SW 1271 (cell line): ENCODE measurements at regions not wholly inside any gene's neighbourhood (a gene's known extent, or its start where the extent isn't known, plus 50 kb on each side); places are given as distances from the start of the nearest gene placed in this dataset.
"Not testable (repeated sequence)": the region's sequence is repeated elsewhere in the genome, so short reads cannot be mapped to it uniquely, and the experiment has no call there.

Experiments used
- DNase-seq, 2 experiments: peaks; one replicate each; lab custom pipeline; 2025; lab: John Stamatoyannopoulos, UW

DNA sequence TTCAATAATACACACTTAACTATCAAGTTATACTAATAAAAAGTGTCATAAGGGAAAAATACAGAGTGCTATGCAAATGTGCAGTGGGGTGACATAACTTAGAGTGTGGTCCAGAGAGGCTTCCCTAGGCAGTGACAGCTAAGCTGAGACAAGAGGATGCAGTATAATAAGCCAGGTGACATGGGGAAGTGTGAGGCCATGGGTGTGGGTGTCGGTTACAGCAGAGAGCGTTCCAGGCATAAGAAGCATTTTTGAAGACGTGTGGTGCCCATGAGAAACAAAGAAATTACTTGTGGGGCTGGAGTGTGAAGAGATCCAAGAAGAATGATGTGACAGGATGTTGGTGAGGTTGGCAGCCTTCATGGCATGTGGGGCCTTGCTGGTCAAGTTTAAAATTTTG, 78.1 kb upstream of the PICALM start:
- no peak for DNase-seq

GRCh38 chr11:86145439-86146156, 76.7 kb upstream of the PICALM start:
- no peak for DNase-seq

GRCh38 chr11:86144846-86145245, 76.0 kb upstream of the PICALM start:
- DNase-seq, result no peak

GRCh38 chr11:86144087-86144486, 75.2 kb upstream of the PICALM start:
- not testable (repeated sequence) for DNase-seq

DNA sequence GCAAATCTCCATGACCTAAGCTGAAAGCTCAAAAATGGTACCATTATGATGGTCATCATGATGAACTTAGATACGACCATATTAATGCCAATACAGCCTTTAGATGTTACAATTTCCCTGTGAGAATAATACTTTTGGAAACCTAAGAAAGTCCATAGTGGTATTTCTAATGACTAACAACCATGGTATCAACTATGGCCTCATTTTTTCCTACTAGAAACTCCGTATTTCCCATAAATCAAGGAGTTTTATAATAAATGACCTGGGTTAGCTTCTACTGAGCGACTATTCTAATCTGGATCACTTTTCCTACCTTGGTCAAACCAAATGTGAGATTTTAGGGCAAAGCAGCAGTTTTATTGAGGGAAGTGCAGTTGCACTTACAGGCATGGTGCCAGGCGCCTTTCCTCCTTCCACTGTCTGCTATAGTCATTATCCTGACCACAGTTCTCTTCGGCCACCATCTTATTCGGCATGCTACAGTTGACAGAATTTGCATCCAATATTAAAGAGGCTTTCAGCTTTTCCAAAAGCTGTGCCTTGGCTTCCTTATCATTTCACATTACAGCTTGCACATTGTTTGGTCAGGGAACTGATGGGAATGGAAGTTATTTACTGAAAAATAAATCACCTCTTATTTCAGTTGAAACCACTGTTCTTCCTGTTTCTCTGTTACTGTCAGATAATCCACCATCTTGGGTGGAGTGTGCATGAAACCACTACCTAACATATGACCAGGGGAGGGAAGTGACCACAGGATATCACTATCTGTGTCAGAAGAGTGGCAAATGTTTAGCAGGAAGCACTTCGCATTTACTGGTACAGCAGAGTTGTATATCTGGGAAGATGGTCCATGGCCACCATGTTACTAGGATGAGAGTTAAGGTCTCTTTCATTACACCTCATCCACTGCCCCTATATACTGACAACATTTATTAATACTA, 74.5 kb upstream of the PICALM start:
- no peak for DNase-seq

DNA sequence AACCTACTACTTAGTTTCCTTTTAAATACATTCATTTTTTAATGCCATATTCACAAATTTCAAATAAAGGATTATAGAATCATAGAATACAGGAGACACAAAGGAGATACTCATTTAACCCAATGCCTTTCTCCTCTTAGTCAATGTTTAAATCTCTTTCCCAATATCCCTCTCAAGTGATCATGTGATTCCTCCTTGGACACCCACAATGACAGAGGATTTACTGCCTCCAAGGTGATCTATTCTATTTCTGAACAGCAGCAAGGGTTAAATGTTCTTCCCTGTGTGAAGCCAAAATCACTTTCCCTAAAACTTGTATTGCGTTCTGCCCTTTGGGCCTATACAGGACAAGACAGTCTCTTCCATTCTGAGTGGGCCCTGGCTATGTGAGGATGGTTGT, 73.3 kb upstream of the PICALM start:
- no peak for DNase-seq

- DNase-seq, result no peak
These were observed 72.8 kb upstream of the PICALM start for GRCh38 chr11:86141727-86142126.

- no peak for DNase-seq
These were observed 71.6 kb upstream of the PICALM start for GRCh38 chr11:86140334-86140990.

- no peak for DNase-seq
These were observed 70.1 kb upstream of the PICALM start for GRCh38 chr11:86138958-86139357.

GRCh38 chr11:86136538-86136937, 67.7 kb upstream of the PICALM start:
- DNase-seq, result no peak

- no peak for DNase-seq
These were observed 66.4 kb upstream of the PICALM start for GRCh38 chr11:86135319-86135714.

DNA sequence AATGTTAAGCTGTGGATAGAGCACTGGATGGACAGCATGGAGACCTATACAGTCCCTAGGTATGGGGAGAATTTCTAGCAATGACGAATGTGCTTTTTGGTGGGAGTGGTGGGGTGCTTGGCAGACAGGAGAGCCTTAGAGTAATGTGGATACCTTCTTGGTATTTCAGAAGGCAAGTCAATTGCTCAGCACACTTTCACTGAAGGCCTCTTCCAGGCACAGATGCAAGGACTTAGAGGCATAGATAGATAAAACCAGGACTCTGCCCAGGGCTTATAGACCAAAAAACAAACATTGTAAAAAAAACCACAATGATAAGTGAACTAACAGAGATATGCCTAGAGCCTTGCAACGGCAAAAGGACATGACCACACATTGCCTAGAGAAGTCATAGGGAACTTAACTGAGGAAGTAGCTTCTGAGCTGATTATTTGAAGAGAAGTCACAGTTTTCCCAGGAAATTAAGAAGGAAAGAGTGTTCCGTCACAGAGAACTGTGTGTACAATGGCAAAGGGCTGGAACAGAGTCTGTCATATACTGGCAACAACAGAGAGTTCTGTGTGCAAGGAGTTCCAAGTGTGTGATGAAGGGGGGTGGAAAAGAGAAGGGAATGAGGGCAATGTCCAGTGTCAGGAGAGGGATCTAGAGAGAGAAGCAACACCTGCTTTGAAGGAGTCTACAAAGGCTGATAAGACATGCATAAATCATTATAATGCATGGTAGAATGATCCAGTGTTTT, 65.9 kb upstream of the PICALM start:
- no peak for DNase-seq

- DNase-seq, result no peak
These were observed 63.9 kb upstream of the PICALM start for GRCh38 chr11:86132667-86133249.

- no peak for DNase-seq
These were observed 61.1 kb upstream of the PICALM start for GRCh38 chr11:86129740-86130540.

GRCh38 chr11:86128914-86129313, 60.0 kb upstream of the PICALM start:
- DNase-seq, result no peak

- DNase-seq, result no peak
These were observed 58.0 kb upstream of the PICALM start for GRCh38 chr11:86126862-86127261.

- DNase-seq, result no peak
These were observed 55.7 kb upstream of the PICALM start for GRCh38 chr11:86124251-86125233.

DNA sequence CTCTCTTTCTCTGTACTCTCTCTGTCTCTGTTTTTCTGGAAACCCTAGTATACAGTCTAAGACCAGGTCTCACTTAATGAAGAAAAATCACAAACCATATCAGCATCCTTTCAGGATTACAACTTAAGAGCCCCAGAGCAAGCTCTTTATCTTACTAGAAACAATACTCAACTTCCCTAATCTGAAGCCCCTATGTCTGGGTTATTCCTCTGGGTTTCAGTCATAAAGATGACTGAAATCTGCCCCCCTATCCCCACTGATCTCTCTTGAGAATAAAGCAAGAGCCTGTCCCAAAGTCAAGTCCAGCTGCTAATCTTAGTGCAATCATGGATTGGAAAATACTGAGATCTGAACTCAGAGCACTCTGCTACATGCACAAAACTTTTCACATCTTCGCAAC, 53.9 kb upstream of the PICALM start:
- no peak for DNase-seq

DNA sequence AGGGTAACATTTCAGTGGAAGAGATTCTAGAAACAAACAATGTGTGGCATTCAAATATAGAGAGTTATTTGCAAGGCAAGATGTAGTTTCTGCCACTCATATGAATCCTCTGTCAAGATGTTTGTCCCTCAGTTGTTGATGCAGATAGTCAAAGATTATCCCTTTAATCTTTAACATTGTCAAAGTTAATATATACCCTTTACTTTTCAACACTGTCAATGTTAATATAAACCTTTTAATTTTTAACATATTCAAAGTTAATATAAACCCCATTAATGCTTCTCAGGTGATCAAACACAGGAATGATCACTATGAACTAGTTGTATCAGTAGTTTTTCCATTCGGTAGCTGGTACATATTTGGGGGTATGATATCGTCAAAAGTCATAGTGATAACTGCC, 51.9 kb upstream of the PICALM start:
- no peak for DNase-seq

DNA sequence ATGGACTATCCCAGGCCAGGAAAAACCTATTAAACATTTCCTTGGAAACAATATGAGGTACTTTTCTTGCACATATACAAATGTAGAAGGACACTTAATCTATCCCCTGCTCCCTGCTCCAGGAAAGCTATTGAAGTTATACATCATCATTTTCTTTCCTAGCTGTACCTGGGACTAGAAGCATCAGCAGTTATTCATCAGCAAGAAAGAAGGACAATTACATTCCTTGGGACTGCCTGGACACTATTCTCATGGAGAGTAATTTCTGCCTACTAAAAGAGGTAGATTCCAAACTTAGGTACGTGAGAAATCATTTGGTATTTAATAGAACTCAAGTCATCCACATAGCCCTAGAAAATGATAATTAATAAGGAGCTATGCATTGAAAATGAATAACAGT, 51.0 kb upstream of the PICALM start:
- no peak for DNase-seq
